SH-SY5Y (cell line): ENCODE measurements at regions not wholly inside any gene's neighbourhood (a gene's known extent, or its start where the extent isn't known, plus 50 kb on each side); places are given as distances from the start of the nearest gene placed in this dataset.

Experiments used
- GATA2 ChIP-seq: IDR thresholded peaks from 2 replicates; pipeline ENCODE4 v1.6.1; 2011; ENCODE audit warnings: mild to moderate bottlenecking, low read depth, low read length
- GATA3 ChIP-seq: IDR thresholded peaks from 2 replicates; pipeline ENCODE4 v1.6.1; 2011; ENCODE audit warnings: low read depth, mild to moderate bottlenecking, low read length, moderate library complexity

GRCh38 chr13:22937241-22937640 lies 243.5 kb upstream of the SGCG start:
- no peak for TF ChIP-seq GATA3
- TF ChIP-seq GATA2 = no peak
